ENCODE measurements at regions not wholly inside any gene's neighbourhood (a gene's known extent, or its start where the extent isn't known, plus 50 kb on each side); places are given as distances from the start of the nearest gene placed in this dataset.

- H3K4me3 Mint-ChIP-seq, result no peak overlapping the region
- H3K27me3 Mint-ChIP-seq, result peaks cover 0 to 3% of the 10 kb centered on the region in 2 donors
- DNase-seq, result no peak
- no peaks in the 10 kb centered on the region for H3K9me3 ChIP-seq (ENCODE audit: control insufficient read depth in 1 of 2, low read length in 2 of 2)
- no peaks in the 10 kb centered on the region for H3K36me3 ChIP-seq (ENCODE audit: insufficient read depth, low read length)
- H3K4me1 ChIP-seq (ENCODE audit: insufficient read depth, low read length), result no peaks in the 10 kb centered on the region
- ChIA-PET CTCF (ENCODE audit: partially characterized antibody) (no interaction called here), POLR2A (ENCODE audit: partially characterized antibody) (no interaction called here)
- no peak overlapping the region for H3K27ac ChIP-seq (ENCODE audit: low read depth, low read length)
- H3K27me3 ChIP-seq (ENCODE audit: insufficient read depth, low read length), result no peaks in the 10 kb centered on the region
- no peaks in the 10 kb centered on the region for H3K36me3 Mint-ChIP-seq
- H3K27ac Mint-ChIP-seq, result no peak overlapping the region
- intact Hi-C loops (cut with micrococcal nuclease), result no loop called here
- H3K9me3 Mint-ChIP-seq, result peaks cover 0 to 2% (median 0%) of the 10 kb centered on the region in 8 donors
- no peaks in the 10 kb centered on the region for H3K4me1 Mint-ChIP-seq
- H3K4me3 ChIP-seq (ENCODE audit: low read length in 2 of 2), result no peak overlapping the region
These were observed 411.2 kb downstream of the MID1IP1 start for GRCh38 chrX:39212456-39212855.

GRCh38 chrX:39214387-39215126 lies 413.3 kb downstream of the MID1IP1 start:
- CTCF ChIA-PET (ENCODE audit: partially characterized antibody), result no interaction called here
- intact Hi-C loops (cut with micrococcal nuclease), result no loop called here

GRCh38 chrX:39220952-39221351 lies 419.7 kb downstream of the MID1IP1 start:
- DNase-seq, result no peak
- H3K36me3 Mint-ChIP-seq, result no peaks in the 10 kb centered on the region
- intact Hi-C loops (cut with micrococcal nuclease), result no loop called here

More at GRCh38 chrX:39214387-39215126, 413.3 kb downstream of the MID1IP1 start:
- no peak for DNase-seq
- Histone ChIP-seq H3K27me3 (ENCODE audit: insufficient read depth, low read length) (no peaks in the 10 kb centered on the region), H3K9me3 (ENCODE audit: control insufficient read depth in 1 of 2, low read length in 2 of 2) (no peaks in the 10 kb centered on the region), H3K27ac (ENCODE audit: low read depth, low read length) (no peak overlapping the region), H3K4me1 (ENCODE audit: insufficient read depth, low read length) (no peaks in the 10 kb centered on the region), H3K4me3 (ENCODE audit: low read length in 2 of 2) (no peak overlapping the region), H3K36me3 (ENCODE audit: insufficient read depth, low read length) (no peaks in the 10 kb centered on the region)
- Mint-ChIP-seq H3K36me3 (no peaks in the 10 kb centered on the region), H3K9me3 (peaks cover 0 to 2% (median 0%) of the 10 kb centered on the region in 8 donors), H3K27me3 (peaks cover 0 to 9% of the 10 kb centered on the region in 2 donors), H3K4me3 (no peak overlapping the region), H3K27ac (no peak overlapping the region), H3K4me1 (no peaks in the 10 kb centered on the region)
- POLR2A ChIA-PET (ENCODE audit: partially characterized antibody), result no interaction called here

GRCh38 chrX:39222346-39223113 lies 421.3 kb downstream of the MID1IP1 start:
- Mint-ChIP-seq H3K27me3 (peaks cover 0 to 6% of the 10 kb centered on the region in 2 donors), H3K9me3 (no peaks in the 10 kb centered on the region), H3K27ac (no peak overlapping the region), H3K4me1 (no peaks in the 10 kb centered on the region), H3K36me3 (no peaks in the 10 kb centered on the region), H3K4me3 (no peak overlapping the region)
- CTCF ChIA-PET (ENCODE audit: partially characterized antibody), result no interaction called here
- Histone ChIP-seq H3K4me1 (ENCODE audit: insufficient read depth, low read length) (no peaks in the 10 kb centered on the region), H3K27ac (ENCODE audit: low read depth, low read length) (no peak overlapping the region), H3K4me3 (ENCODE audit: low read length in 2 of 2) (no peak overlapping the region), H3K27me3 (ENCODE audit: insufficient read depth, low read length) (no peaks in the 10 kb centered on the region), H3K36me3 (ENCODE audit: insufficient read depth, low read length) (no peaks in the 10 kb centered on the region), H3K9me3 (ENCODE audit: control insufficient read depth in 1 of 2, low read length in 2 of 2) (no peaks in the 10 kb centered on the region)
- DNase-seq, result no peak
- POLR2A ChIA-PET (ENCODE audit: partially characterized antibody), result no interaction called here
- intact Hi-C loops (cut with micrococcal nuclease), result no loop called here

More at GRCh38 chrX:39220952-39221351, 419.7 kb downstream of the MID1IP1 start:
- ChIA-PET POLR2A (ENCODE audit: partially characterized antibody) (no interaction called here), CTCF (ENCODE audit: partially characterized antibody) (no interaction called here)
- Histone ChIP-seq H3K4me3 (ENCODE audit: low read length in 2 of 2) (no peak overlapping the region), H3K27ac (ENCODE audit: low read depth, low read length) (no peak overlapping the region), H3K36me3 (ENCODE audit: insufficient read depth, low read length) (no peaks in the 10 kb centered on the region), H3K9me3 (ENCODE audit: control insufficient read depth in 1 of 2, low read length in 2 of 2) (no peaks in the 10 kb centered on the region), H3K27me3 (ENCODE audit: insufficient read depth, low read length) (no peaks in the 10 kb centered on the region), H3K4me1 (ENCODE audit: insufficient read depth, low read length) (no peaks in the 10 kb centered on the region)
- H3K9me3 Mint-ChIP-seq, result no peaks in the 10 kb centered on the region
- no peaks in the 10 kb centered on the region for H3K4me1 Mint-ChIP-seq
- no peak overlapping the region for H3K27ac Mint-ChIP-seq
- peaks cover 0 to 6% of the 10 kb centered on the region in 2 donors for H3K27me3 Mint-ChIP-seq
- no peak overlapping the region for H3K4me3 Mint-ChIP-seq

GRCh38 chrX:39226251-39226650 lies 425.0 kb downstream of the MID1IP1 start:
- no peak for DNase-seq
- peak overlapping the region in 1 of 7 donors; percentile 51 for H3K27ac Mint-ChIP-seq

GRCh38 chrX:39227371-39227770 lies 426.1 kb downstream of the MID1IP1 start:
- H3K27ac Mint-ChIP-seq, result no peak overlapping the region
- no peaks in the 10 kb centered on the region for H3K9me3 ChIP-seq (ENCODE audit: control insufficient read depth in 1 of 2, low read length in 2 of 2)
- H3K4me3 ChIP-seq (ENCODE audit: low read length in 2 of 2), result no peak overlapping the region
- intact Hi-C loops (cut with micrococcal nuclease), result no loop called here
- H3K4me3 Mint-ChIP-seq, result no peak overlapping the region
- no peaks in the 10 kb centered on the region for H3K27me3 ChIP-seq (ENCODE audit: insufficient read depth, low read length)
- no peaks in the 10 kb centered on the region for H3K9me3 Mint-ChIP-seq
- H3K4me1 Mint-ChIP-seq, result no peaks in the 10 kb centered on the region
- no peaks in the 10 kb centered on the region for H3K36me3 ChIP-seq (ENCODE audit: insufficient read depth, low read length)
- H3K4me1 ChIP-seq (ENCODE audit: insufficient read depth, low read length), result no peaks in the 10 kb centered on the region
- no peaks in the 10 kb centered on the region for H3K36me3 Mint-ChIP-seq
- ChIA-PET CTCF (ENCODE audit: partially characterized antibody) (no interaction called here), POLR2A (ENCODE audit: partially characterized antibody) (no interaction called here)
- no peak for DNase-seq
- no peak overlapping the region for H3K27ac ChIP-seq (ENCODE audit: low read depth, low read length)
- H3K27me3 Mint-ChIP-seq, result peaks cover 0 to 2% of the 10 kb centered on the region in 2 donors

More at GRCh38 chrX:39226251-39226650, 425.0 kb downstream of the MID1IP1 start:
- Histone ChIP-seq H3K9me3 (ENCODE audit: control insufficient read depth in 1 of 2, low read length in 2 of 2) (no peaks in the 10 kb centered on the region), H3K27me3 (ENCODE audit: insufficient read depth, low read length) (no peaks in the 10 kb centered on the region), H3K36me3 (ENCODE audit: insufficient read depth, low read length) (no peaks in the 10 kb centered on the region), H3K27ac (ENCODE audit: low read depth, low read length) (no peak overlapping the region), H3K4me3 (ENCODE audit: low read length in 2 of 2) (no peak overlapping the region), H3K4me1 (ENCODE audit: insufficient read depth, low read length) (no peaks in the 10 kb centered on the region)
- intact Hi-C loops (cut with micrococcal nuclease), result no loop called here
- CTCF ChIA-PET (ENCODE audit: partially characterized antibody), result no interaction called here
- Mint-ChIP-seq H3K27me3 (peaks cover 0 to under 1% of the 10 kb centered on the region in 2 donors), H3K4me1 (no peaks in the 10 kb centered on the region), H3K9me3 (no peaks in the 10 kb centered on the region), H3K36me3 (no peaks in the 10 kb centered on the region), H3K4me3 (no peak overlapping the region)
- POLR2A ChIA-PET (ENCODE audit: partially characterized antibody), result no interaction called here

GRCh38 chrX:39238006-39238405 lies 436.7 kb downstream of the MID1IP1 start:
- H3K27ac Mint-ChIP-seq, result no peak overlapping the region
- no peak overlapping the region for H3K4me3 ChIP-seq (ENCODE audit: low read length in 2 of 2)
- no peaks in the 10 kb centered on the region for H3K4me1 ChIP-seq (ENCODE audit: insufficient read depth, low read length)
- intact Hi-C loops (cut with micrococcal nuclease), result no loop called here
- no peak overlapping the region for H3K27ac ChIP-seq (ENCODE audit: low read depth, low read length)
- ChIA-PET POLR2A (ENCODE audit: partially characterized antibody) (no interaction called here), CTCF (ENCODE audit: partially characterized antibody) (interaction anchor here (1.0 to 1.1 kb wide), 2 partner anchors 75 to 466 kb away, joined by 3 read pairs; no protein-coding TSS in a partner anchor)
- no peaks in the 10 kb centered on the region for H3K9me3 ChIP-seq (ENCODE audit: control insufficient read depth in 1 of 2, low read length in 2 of 2)
- no peaks in the 10 kb centered on the region for H3K36me3 ChIP-seq (ENCODE audit: insufficient read depth, low read length)
- H3K4me3 Mint-ChIP-seq, result no peak overlapping the region
- H3K36me3 Mint-ChIP-seq, result no peaks in the 10 kb centered on the region
- H3K4me1 Mint-ChIP-seq, result no peaks in the 10 kb centered on the region
- H3K27me3 ChIP-seq (ENCODE audit: insufficient read depth, low read length), result no peaks in the 10 kb centered on the region
- no peaks in the 10 kb centered on the region for H3K9me3 Mint-ChIP-seq
- DNase-seq, result no peak
- no peaks in the 10 kb centered on the region for H3K27me3 Mint-ChIP-seq

Measured in CD4-positive, alpha-beta memory T cell (primary cell).